ENCODE measurements at regions not wholly inside any gene's neighbourhood (a gene's known extent, or its start where the extent isn't known, plus 50 kb on each side); places are given as distances from the start of the nearest gene placed in this dataset.

DNA sequence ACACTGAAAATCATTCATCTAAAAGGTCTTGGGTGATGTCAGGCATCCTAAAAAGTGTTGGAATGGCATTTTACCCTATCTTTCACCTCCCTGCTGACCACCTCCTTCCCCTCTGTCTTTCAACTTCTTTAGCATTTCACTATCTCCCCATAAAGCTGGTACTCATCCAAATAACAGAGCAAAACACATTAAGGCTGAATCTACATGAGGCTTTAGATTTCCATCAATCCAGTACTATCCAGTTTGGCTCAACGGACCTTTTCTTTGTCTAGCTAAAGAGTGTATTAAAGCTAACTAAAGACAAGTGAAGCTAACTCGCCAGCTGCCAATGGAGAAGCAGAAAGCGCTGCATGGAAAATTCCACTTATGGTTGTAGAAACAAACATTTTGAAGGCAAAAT is 122.5 kb upstream of the NCKAP5 start:
- H3K4me3 ChIP-seq, result no peak overlapping the region
- H3K27ac ChIP-seq (replicated peaks in 1 of 4), result no peak overlapping the region
- no peak for DNase-seq (ENCODE audit: extremely low spot score)
- H3K9me3 ChIP-seq, result no peaks in the 10 kb centered on the region
- H3K4me1 ChIP-seq, result no peaks in the 10 kb centered on the region
- intact Hi-C loops (cut with DNase I), result no loop called here
- 77% methylated on average over 3 of the region's 3 CpGs for WGBS
- no peaks in the 10 kb centered on the region for H3K36me3 ChIP-seq
- no peaks in the 10 kb centered on the region for H3K27me3 ChIP-seq
- TF ChIP-seq EP300 (IDR thresholded peaks at IDR 0.05) (no peak), POLR2AphosphoS5 (IDR thresholded peaks at IDR 0.05) (no peak)

DNA sequence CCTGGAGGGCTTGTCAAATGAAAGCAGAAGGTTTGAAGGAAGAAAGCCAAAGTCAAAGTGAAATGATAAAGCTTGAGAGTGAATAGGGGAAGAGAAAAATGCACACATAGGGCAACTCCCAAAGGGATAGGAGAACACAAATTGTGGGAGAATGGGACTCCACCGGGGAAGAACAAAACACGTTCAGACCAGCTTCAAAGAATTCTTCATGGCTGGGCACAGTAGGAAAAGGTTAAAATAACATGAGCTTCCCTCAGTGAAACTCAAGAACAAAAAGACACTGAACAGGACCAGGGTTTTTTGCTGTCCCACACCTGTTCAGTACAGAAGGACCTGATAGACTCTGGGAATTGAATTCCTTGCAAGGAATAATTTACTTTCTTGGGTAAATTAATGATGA is 123.1 kb upstream of the NCKAP5 start:
- no peaks in the 10 kb centered on the region for H3K4me1 ChIP-seq
- H3K27me3 ChIP-seq, result no peaks in the 10 kb centered on the region
- no peak overlapping the region for H3K4me3 ChIP-seq
- no peaks in the 10 kb centered on the region for H3K9me3 ChIP-seq
- WGBS, result 61% methylated on average over 2 of the region's 2 CpGs
- no peaks in the 10 kb centered on the region for H3K36me3 ChIP-seq
- no peak for DNase-seq (ENCODE audit: extremely low spot score)
- no peak overlapping the region for H3K27ac ChIP-seq (replicated peaks in 1 of 4)
- intact Hi-C loops (cut with DNase I), result no loop called here
- TF ChIP-seq POLR2AphosphoS5 (IDR thresholded peaks at IDR 0.05) (no peak), EP300 (IDR thresholded peaks at IDR 0.05) (no peak), POLR2A (IDR thresholded peaks at IDR 0.05; ENCODE audit: low read depth) (no peak)
- TF ChIP-seq, protein P1, sequence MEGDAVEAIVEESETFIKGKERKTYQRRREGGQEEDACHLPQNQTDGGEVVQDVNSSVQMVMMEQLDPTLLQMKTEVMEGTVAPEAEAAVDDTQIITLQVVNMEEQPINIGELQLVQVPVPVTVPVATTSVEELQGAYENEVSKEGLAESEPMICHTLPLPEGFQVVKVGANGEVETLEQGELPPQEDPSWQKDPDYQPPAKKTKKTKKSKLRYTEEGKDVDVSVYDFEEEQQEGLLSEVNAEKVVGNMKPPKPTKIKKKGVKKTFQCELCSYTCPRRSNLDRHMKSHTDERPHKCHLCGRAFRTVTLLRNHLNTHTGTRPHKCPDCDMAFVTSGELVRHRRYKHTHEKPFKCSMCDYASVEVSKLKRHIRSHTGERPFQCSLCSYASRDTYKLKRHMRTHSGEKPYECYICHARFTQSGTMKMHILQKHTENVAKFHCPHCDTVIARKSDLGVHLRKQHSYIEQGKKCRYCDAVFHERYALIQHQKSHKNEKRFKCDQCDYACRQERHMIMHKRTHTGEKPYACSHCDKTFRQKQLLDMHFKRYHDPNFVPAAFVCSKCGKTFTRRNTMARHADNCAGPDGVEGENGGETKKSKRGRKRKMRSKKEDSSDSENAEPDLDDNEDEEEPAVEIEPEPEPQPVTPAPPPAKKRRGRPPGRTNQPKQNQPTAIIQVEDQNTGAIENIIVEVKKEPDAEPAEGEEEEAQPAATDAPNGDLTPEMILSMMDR (IDR thresholded peaks at IDR 0.05), result no peak

DNA sequence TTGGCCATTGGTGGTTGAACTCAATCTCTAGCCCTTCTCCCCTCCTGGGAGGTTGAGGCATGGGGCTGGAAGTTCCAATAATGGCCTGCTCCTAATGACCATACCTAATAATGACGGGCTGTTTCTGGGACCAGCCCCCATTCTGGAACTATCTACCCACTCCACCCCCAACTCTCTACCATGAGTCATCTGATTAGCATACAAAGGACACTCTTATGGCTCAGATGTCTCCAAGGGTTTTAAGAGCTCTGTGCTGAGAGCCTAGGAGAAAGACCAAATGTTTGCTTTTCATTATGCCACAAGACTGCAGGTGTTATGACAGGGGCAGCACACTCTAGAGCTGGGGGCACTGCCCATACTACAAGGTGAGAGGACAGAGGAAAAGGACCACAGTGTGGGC is 137.0 kb upstream of the NCKAP5 start:
- Histone ChIP-seq H3K27ac (replicated peaks in 1 of 4) (no peak overlapping the region), H3K4me1 (no peaks in the 10 kb centered on the region), H3K9me3 (peaks cover 0 to 10% (median 9%) of the 10 kb centered on the region in 4 donors), H3K4me3 (no peak overlapping the region), H3K36me3 (no peaks in the 10 kb centered on the region), H3K27me3 (no peaks in the 10 kb centered on the region)
- WGBS, result 86% methylated on average over 1 of the region's 1 CpG
- DNase-seq (ENCODE audit: extremely low spot score), result peak; percentile 77
- TF ChIP-seq POLR2A (IDR thresholded peaks at IDR 0.05; ENCODE audit: low read depth), result no peak
- TF ChIP-seq, protein P1 (IDR thresholded peaks at IDR 0.05), result no peak
- TF ChIP-seq EP300 (IDR thresholded peaks at IDR 0.05), result no peak
- TF ChIP-seq POLR2AphosphoS5 (IDR thresholded peaks at IDR 0.05), result no peak
- intact Hi-C loops (cut with DNase I), result no loop called here

DNA sequence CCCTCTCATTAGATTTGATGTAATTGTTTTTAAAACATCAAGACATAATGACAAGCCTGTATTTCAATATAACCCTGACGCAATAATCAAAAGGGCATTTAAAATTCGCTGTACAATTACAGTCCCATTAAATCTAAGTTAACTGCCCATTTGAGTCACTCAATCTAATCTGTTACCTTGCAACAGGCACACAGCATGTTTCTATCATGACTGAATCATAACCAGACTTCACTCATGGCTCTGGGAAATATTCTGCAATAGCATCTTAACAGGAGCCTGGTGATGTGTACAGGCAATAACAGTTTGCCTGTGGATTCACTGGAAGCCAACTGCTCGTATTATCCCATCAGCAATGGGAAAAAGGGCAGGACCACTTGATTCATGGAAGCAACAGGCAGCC is 142.3 kb upstream of the NCKAP5 start:
- DNase-seq (ENCODE audit: extremely low spot score), result no peak
- Histone ChIP-seq H3K36me3 (no peaks in the 10 kb centered on the region), H3K4me1 (no peaks in the 10 kb centered on the region), H3K27me3 (no peaks in the 10 kb centered on the region), H3K27ac (replicated peaks in 1 of 4) (no peak overlapping the region), H3K9me3 (peaks cover 0 to 10% (median 9%) of the 10 kb centered on the region in 4 donors), H3K4me3 (no peak overlapping the region)
- WGBS, result 94% methylated on average over 3 of the region's 3 CpGs
- intact Hi-C loops (cut with DNase I), result no loop called here
- TF ChIP-seq POLR2AphosphoS5 (IDR thresholded peaks at IDR 0.05) (no peak), POLR2A (IDR thresholded peaks at IDR 0.05; ENCODE audit: low read depth) (no peak), EP300 (IDR thresholded peaks at IDR 0.05) (no peak)
- TF ChIP-seq, protein P1 (IDR thresholded peaks at IDR 0.05), result no peak

DNA sequence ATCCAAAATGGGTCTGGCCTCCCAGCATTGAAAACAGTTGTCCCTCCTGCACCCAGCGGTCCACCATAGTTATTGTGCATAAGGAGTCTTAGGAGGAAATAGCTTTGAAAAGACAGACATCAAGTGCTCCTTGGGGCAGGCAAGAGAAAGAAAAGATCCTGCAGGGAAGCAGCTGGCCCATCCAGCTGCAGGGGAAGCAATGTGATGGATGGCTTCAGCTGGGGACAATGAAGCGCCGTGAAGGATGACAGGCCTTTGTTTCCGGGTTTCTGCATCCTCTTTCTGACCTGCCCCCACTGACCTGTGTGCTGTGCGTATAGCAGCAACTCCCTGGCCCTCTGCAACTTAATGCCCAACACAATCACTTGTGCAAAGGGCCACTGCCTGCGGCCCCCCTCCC is 142.9 kb upstream of the NCKAP5 start:
- intact Hi-C loops (cut with DNase I), result no loop called here
- H3K4me3 ChIP-seq, result no peak overlapping the region
- H3K27me3 ChIP-seq, result no peaks in the 10 kb centered on the region
- peak; percentile 89 for DNase-seq (ENCODE audit: extremely low spot score)
- H3K27ac ChIP-seq (replicated peaks in 1 of 4), result no peak overlapping the region
- H3K4me1 ChIP-seq, result no peaks in the 10 kb centered on the region
- no peaks in the 10 kb centered on the region for H3K36me3 ChIP-seq
- 41% methylated on average over 6 of the region's 6 CpGs for WGBS
- H3K9me3 ChIP-seq, result peaks cover 0 to 10% (median 9%) of the 10 kb centered on the region in 4 donors
- TF ChIP-seq, protein P1 (IDR thresholded peaks at IDR 0.05), result no peak
- TF ChIP-seq POLR2AphosphoS5 (IDR thresholded peaks at IDR 0.05) (no peak), EP300 (IDR thresholded peaks at IDR 0.05) (no peak), POLR2A (IDR thresholded peaks at IDR 0.05; ENCODE audit: low read depth) (no peak)

Data from esophagus muscularis mucosa (tissue), 4 donors.